Neutrophil (primary cell): ENCODE measurements at regions not wholly inside any gene's neighbourhood (a gene's known extent, or its start where the extent isn't known, plus 50 kb on each side); places are given as distances from the start of the nearest gene placed in this dataset.

ENCODE experiments used
- H3K27ac ChIP-seq: fragments of 200-600 bp; sonication (generic); 2 replicates; pipeline ENCODE4 v1.5.1; 2016; ENCODE audit warnings: mild to moderate bottlenecking, moderate library complexity
- H3K27me3 ChIP-seq: fragments of 200-600 bp; sonication (generic); 2 replicates; pipeline ENCODE4 v1.6.0; 2016; ENCODE audit warnings: mild to moderate bottlenecking
- H3K36me3 ChIP-seq: fragments of 200-600 bp; sonication (generic); 2 replicates; pipeline ENCODE4 v1.5.1; 2017
- H3K4me1 ChIP-seq, 2 experiments: fragments of 200-600 bp in 1 of 2; sonication (generic) in 1 of 2; 1 replicate in 1 of 2; 2 replicates in 1 of 2; pipeline versions ENCODE4 v1.5.1 to v1.6.1; 2013 to 2016; ENCODE audit warnings: low read depth in 1 of 2, low read length in 1 of 2, mild to moderate bottlenecking in 1 of 2, moderate library complexity in 1 of 2; ENCODE audit not compliant: control insufficient read depth in 1 of 2, insufficient read depth in 1 of 2
- H3K4me3 ChIP-seq, 2 experiments: fragments of 200-600 bp in 1 of 2; sonication (generic) in 1 of 2; 1 replicate in 1 of 2; 2 replicates in 1 of 2; pipeline ENCODE4 v1.5.1; 2013 to 2016; ENCODE audit warnings: low read depth in 1 of 2, low read length in 1 of 2, mild to moderate bottlenecking in 1 of 2, moderate library complexity in 1 of 2
- H3K9me3 ChIP-seq: fragments of 200-600 bp; sonication (generic); 2 replicates; pipeline ENCODE4 v1.5.1; 2016
- TF ChIP-seq, protein P1 (sequence below): fragments of 200-600 bp; sonication (generic); IDR thresholded peaks from 2 replicates; pipeline ENCODE4 v1.5.1; 2016; ENCODE audit warnings: antibody characterized with exemption

GRCh38 chr9:7542693-7543092, 256.9 kb downstream of the DMAC1 start:
- Histone ChIP-seq H3K4me3 (no peak overlapping the region), H3K27me3 (no peaks in the 10 kb centered on the region), H3K4me1 (no peaks in the 10 kb centered on the region), H3K9me3 (no peaks in the 10 kb centered on the region), H3K36me3 (no peaks in the 10 kb centered on the region), H3K27ac (no peak overlapping the region)
- TF ChIP-seq, protein P1, sequence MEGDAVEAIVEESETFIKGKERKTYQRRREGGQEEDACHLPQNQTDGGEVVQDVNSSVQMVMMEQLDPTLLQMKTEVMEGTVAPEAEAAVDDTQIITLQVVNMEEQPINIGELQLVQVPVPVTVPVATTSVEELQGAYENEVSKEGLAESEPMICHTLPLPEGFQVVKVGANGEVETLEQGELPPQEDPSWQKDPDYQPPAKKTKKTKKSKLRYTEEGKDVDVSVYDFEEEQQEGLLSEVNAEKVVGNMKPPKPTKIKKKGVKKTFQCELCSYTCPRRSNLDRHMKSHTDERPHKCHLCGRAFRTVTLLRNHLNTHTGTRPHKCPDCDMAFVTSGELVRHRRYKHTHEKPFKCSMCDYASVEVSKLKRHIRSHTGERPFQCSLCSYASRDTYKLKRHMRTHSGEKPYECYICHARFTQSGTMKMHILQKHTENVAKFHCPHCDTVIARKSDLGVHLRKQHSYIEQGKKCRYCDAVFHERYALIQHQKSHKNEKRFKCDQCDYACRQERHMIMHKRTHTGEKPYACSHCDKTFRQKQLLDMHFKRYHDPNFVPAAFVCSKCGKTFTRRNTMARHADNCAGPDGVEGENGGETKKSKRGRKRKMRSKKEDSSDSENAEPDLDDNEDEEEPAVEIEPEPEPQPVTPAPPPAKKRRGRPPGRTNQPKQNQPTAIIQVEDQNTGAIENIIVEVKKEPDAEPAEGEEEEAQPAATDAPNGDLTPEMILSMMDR = no peak

- Histone ChIP-seq H3K36me3 (no peaks in the 10 kb centered on the region), H3K27ac (no peak overlapping the region), H3K4me1 (no peaks in the 10 kb centered on the region), H3K9me3 (no peaks in the 10 kb centered on the region), H3K4me3 (no peak overlapping the region), H3K27me3 (no peaks in the 10 kb centered on the region)
- TF ChIP-seq, protein P1 = no peak
Measured at GRCh38 chr9:7542126-7542525, 257.5 kb downstream of the DMAC1 start.

GRCh38 chr9:7536310-7536939, 263.2 kb downstream of the DMAC1 start:
- Histone ChIP-seq H3K4me1 (no peaks in the 10 kb centered on the region), H3K9me3 (no peaks in the 10 kb centered on the region), H3K27me3 (no peaks in the 10 kb centered on the region), H3K36me3 (no peaks in the 10 kb centered on the region), H3K4me3 (no peak overlapping the region), H3K27ac (no peak overlapping the region)
- TF ChIP-seq, protein P1 = no peak

DNA sequence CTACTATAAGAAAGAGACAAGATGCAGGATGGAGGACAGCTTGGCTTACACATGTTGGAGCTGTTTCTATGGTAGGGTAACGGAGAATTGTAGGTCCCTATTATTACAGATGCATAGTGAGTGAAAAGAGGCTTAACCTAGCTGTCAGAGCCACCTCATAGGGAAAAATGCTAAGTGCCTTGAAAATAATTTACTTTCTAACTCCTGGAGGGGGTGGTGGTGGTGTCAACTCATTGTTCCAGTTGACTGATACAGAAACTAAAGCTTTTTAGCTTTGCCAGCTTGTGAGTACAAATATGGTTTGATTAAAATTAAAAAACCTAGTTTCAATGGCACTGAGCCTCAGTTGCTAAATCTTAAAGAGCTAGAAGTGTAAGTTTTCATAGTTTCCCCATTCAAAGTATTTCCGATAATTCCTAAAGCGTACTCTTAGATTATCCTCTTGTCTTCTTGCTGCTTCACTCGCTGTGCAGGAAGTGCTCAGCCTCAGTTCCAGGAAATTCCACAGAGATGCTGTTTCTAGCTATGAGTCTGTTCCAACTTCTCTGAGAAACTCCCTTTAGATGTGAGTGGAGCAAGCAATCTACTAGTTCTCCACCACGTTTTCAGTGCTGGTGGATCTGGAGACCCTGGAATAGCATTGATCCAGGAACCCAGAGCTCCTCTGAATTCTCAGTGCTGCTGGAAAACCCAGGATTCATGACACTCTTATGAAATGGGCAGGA, 265.2 kb downstream of the DMAC1 start:
- Histone ChIP-seq H3K9me3 (no peaks in the 10 kb centered on the region), H3K36me3 (no peaks in the 10 kb centered on the region), H3K4me3 (no peak overlapping the region), H3K27me3 (no peaks in the 10 kb centered on the region), H3K27ac (no peak overlapping the region), H3K4me1 (no peaks in the 10 kb centered on the region)
- TF ChIP-seq, protein P1 = no peak

- Histone ChIP-seq H3K9me3 (no peaks in the 10 kb centered on the region), H3K4me1 (no peaks in the 10 kb centered on the region), H3K4me3 (no peak overlapping the region), H3K27me3 (no peaks in the 10 kb centered on the region), H3K27ac (no peak overlapping the region), H3K36me3 (no peaks in the 10 kb centered on the region)
- TF ChIP-seq, protein P1 = no peak
Measured at GRCh38 chr9:7533376-7534090, 266.0 kb downstream of the DMAC1 start.
